HCT116 (cell line): ENCODE measurements at regions not wholly inside any gene's neighbourhood (a gene's known extent, or its start where the extent isn't known, plus 50 kb on each side); places are given as distances from the start of the nearest gene placed in this dataset.

Experiments
- CEBPB ChIP-seq: IDR thresholded peaks from 2 replicates; pipeline ENCODE4 v1.6.1; 2012; ENCODE audit warnings: low read depth
- CTCF ChIP-seq, 3 experiments: fragments of 200-600 bp in 1 of 3; sonication (generic) in 1 of 3; IDR thresholded peaks in 2 of 3; conservative IDR thresholded peaks in 1 of 3; 2 replicates each; pipeline ENCODE4 v1.5.1; 2012 to 2017; ENCODE audit warnings: low read depth in 2 of 3, low read length in 2 of 3, antibody characterized with exemption in 1 of 3, borderline replicate concordance in 1 of 3, control low read depth in 1 of 3, mild to moderate bottlenecking in 1 of 3, mixed read lengths in 1 of 3, mixed run types in 1 of 3, moderate library complexity in 1 of 3; ENCODE audit not compliant: insufficient read depth in 1 of 3
- ELF1 ChIP-seq: IDR thresholded peaks from 2 replicates; pipeline ENCODE4 v1.6.1; 2012; ENCODE audit warnings: low read depth, borderline replicate concordance
- EZH2 ChIP-seq: fragments of 200-600 bp; sonication (generic); IDR thresholded peaks from 2 replicates; pipeline ENCODE4 v1.6.1; 2017; ENCODE audit warnings: antibody characterized with exemption, mixed run types
- EZH2phosphoT487 ChIP-seq: fragments of 200-600 bp; IDR thresholded peaks from 2 replicates; pipeline ENCODE4 v1.6.1; 2018; ENCODE audit warnings: antibody characterized with exemption, borderline replicate concordance
- JUND ChIP-seq: IDR thresholded peaks from 2 replicates; pipeline ENCODE4 v1.6.1; 2012
- POLR2A ChIP-seq: IDR thresholded peaks from 2 replicates; pipeline ENCODE4 v1.7.0; 2011; ENCODE audit warnings: borderline replicate concordance; ENCODE audit not compliant: insufficient read depth, insufficient read length; ENCODE audit errors: extremely low read depth
- SIN3A ChIP-seq: IDR thresholded peaks from 2 replicates; pipeline ENCODE4 v1.6.1; 2012; ENCODE audit warnings: low read depth
- ZBTB33 ChIP-seq: IDR thresholded peaks from 2 replicates; pipeline ENCODE4 v1.6.1; 2011; ENCODE audit warnings: mild to moderate bottlenecking, low read length, moderate library complexity; ENCODE audit not compliant: insufficient replicate concordance; ENCODE audit errors: extremely low read depth
- ZNF274 ChIP-seq: fragments of 200-500 bp; sonication (Bioruptor generic); IDR thresholded peaks from 2 replicates; pipeline ENCODE4 v1.6.1; 2014; ENCODE audit warnings: mild to moderate bottlenecking, low read depth, low read length, inconsistent platforms

GRCh38 chr5:56294354-56294753 lies 61.2 kb upstream of the ANKRD55 start:
- TF ChIP-seq CTCF (IDR thresholded peaks at IDR 0.05 in 2 of 3, conservative IDR thresholded peaks at IDR 0.05 in 1 of 3; ENCODE audit: borderline replicate concordance in 1 of 3, insufficient read depth in 1 of 3, low read depth in 2 of 3, low read length in 2 of 3) (no peak), EZH2 (no peak), SIN3A (no peak), JUND (no peak), ZBTB33 (no peak), POLR2A (no peak), CEBPB (no peak), EZH2phosphoT487 (no peak), ZNF274 (no peak), ELF1 (no peak)
